Peyer's patch (tissue), 4 donors: ENCODE measurements at regions not wholly inside any gene's neighbourhood (a gene's known extent, or its start where the extent isn't known, plus 50 kb on each side); places are given as distances from the start of the nearest gene placed in this dataset.

ENCODE experiments used
- DNase-seq, 3 donors: peaks; one replicate each; pipeline ENCODE4 v3.0.0-alpha.2; 2017 to 2019
- H3K27ac ChIP-seq, 4 donors: fragments of 200-600 bp; sonication (generic); one replicate each; pipeline ENCODE4 v1.5.1; 2016 to 2019
- H3K27me3 ChIP-seq, 2 donors: fragments of 200-600 bp; sonication (generic); one replicate each; pipeline ENCODE4 v1.5.1; 2019
- H3K36me3 ChIP-seq, 3 donors: fragments of 200-600 bp; sonication (generic); one replicate each; pipeline ENCODE4 v1.5.1; 2016 to 2019
- H3K4me1 ChIP-seq, 4 donors: fragments of 200-600 bp; sonication (generic); one replicate each; pipeline ENCODE4 v1.5.1; 2016 to 2019
- H3K4me3 ChIP-seq, 4 donors: fragments of 200-600 bp; sonication (generic); 1 replicate in 3 of 4; 2 replicates in 1 of 4; pipeline ENCODE4 v1.5.1; 2016 to 2019; ENCODE audit warnings: mild to moderate bottlenecking in 1 of 4
- H3K9me3 ChIP-seq, 4 donors: fragments of 200-600 bp; sonication (generic); one replicate each; pipeline ENCODE4 v1.5.1; 2016 to 2019; ENCODE audit warnings: mild to moderate bottlenecking in 1 of 4
- CTCF ChIP-seq, 6 experiments: fragments of 450-650 bp in 4 of 6; fragments of 200-600 bp in 2 of 6; sonication (generic) in 1 of 6; IDR thresholded peaks; one replicate each; pipeline ENCODE4 v1.5.1; 2017 to 2019; ENCODE audit warnings: antibody characterized with exemption in 6 of 6, mild to moderate bottlenecking in 3 of 6, moderate library complexity in 1 of 6
- POLR2A ChIP-seq, 2 donors: fragments of 450-650 bp; IDR thresholded peaks; one replicate each; pipeline ENCODE4 v1.5.1; 2017; ENCODE audit warnings: antibody characterized with exemption in 2 of 2, mild to moderate bottlenecking in 2 of 2, moderate library complexity in 2 of 2

GRCh38 chr14:100476012-100476822 lies 111.0 kb downstream of the BEGAIN start:
- no peak overlapping the region for H3K27ac ChIP-seq
- TF ChIP-seq POLR2A (IDR thresholded peaks at IDR 0.05) (no peak), CTCF (IDR thresholded peaks at IDR 0.05) (no peak)
- no peaks in the 10 kb centered on the region for H3K9me3 ChIP-seq
- H3K4me3 ChIP-seq, result no peak overlapping the region
- DNase-seq, result peak in 1 of 3 donors; percentile 66
- no peaks in the 10 kb centered on the region for H3K4me1 ChIP-seq
- no peaks in the 10 kb centered on the region for H3K27me3 ChIP-seq
- no peaks in the 10 kb centered on the region for H3K36me3 ChIP-seq

- H3K36me3 ChIP-seq, result peaks cover 0 to 5% (median 0%) of the 10 kb centered on the region in 3 donors
- no peak for TF ChIP-seq CTCF (IDR thresholded peaks at IDR 0.05)
- TF ChIP-seq POLR2A (IDR thresholded peaks at IDR 0.05), result no peak
- H3K27me3 ChIP-seq, result no peaks in the 10 kb centered on the region
- H3K4me3 ChIP-seq, result no peak overlapping the region
- H3K4me1 ChIP-seq, result no peaks in the 10 kb centered on the region
- no peak for DNase-seq
- no peaks in the 10 kb centered on the region for H3K9me3 ChIP-seq
- no peak overlapping the region for H3K27ac ChIP-seq
Observed at GRCh38 chr14:100484531-100485267, 102.5 kb downstream of the BEGAIN start.

GRCh38 chr14:100486025-100486828 lies 101.0 kb downstream of the BEGAIN start:
- Histone ChIP-seq H3K36me3 (peaks cover 0 to 5% (median 0%) of the 10 kb centered on the region in 3 donors), H3K27me3 (no peaks in the 10 kb centered on the region), H3K27ac (no peak overlapping the region), H3K4me1 (no peaks in the 10 kb centered on the region), H3K4me3 (no peak overlapping the region), H3K9me3 (no peaks in the 10 kb centered on the region)
- TF ChIP-seq POLR2A (IDR thresholded peaks at IDR 0.05), result no peak
- no peak for TF ChIP-seq CTCF (IDR thresholded peaks at IDR 0.05)
- peak in 1 of 3 donors; percentile 56 for DNase-seq
